SK-N-SH (cell line): ENCODE measurements at regions not wholly inside any gene's neighbourhood (a gene's known extent, or its start where the extent isn't known, plus 50 kb on each side); places are given as distances from the start of the nearest gene placed in this dataset.

Source experiments
- CTCF ChIA-PET: fragments of 300-600, 350-600 bp; formaldehyde crosslinking; extraction: SDS; loops from one replicate; lab custom pipeline; 2021; lab: Yijun Ruan, JAX
- POLR2A ChIA-PET: fragments of 350-600 bp; sonication (Branson Sonifier 250); formaldehyde crosslinking; extraction: SDS; loops from one replicate; lab custom pipeline; 2020; ENCODE audit warnings: antibody characterized with exemption, inconsistent platforms; lab: Yijun Ruan, JAX
- DNase-seq: peaks from one replicate; pipeline ENCODE4 v3.0.0; 2012
- H2AFZ ChIP-seq: fragments of 200-600 bp; sonication (generic); 2 replicates; pipeline ENCODE4 v1.8.1; 2016; ENCODE audit warnings: antibody characterized with exemption, mild to moderate bottlenecking, low read depth
- H3F3A ChIP-seq: fragments of 200-600 bp; sonication (generic); replicated peaks from 2 replicates; pipeline ENCODE3; 2016; ENCODE audit warnings: antibody characterized with exemption, mild to moderate bottlenecking; ENCODE audit not compliant: insufficient read depth
- H3K27ac ChIP-seq, 2 experiments: fragments of 200-500 bp in 1 of 2; fragments of 200-600 bp in 1 of 2; sonication (Bioruptor generic) in 1 of 2; sonication (generic), shearing (Covaris generic) in 1 of 2; 2 replicates each; pipeline versions ENCODE4 v1.5.1 to v1.6.1; 2014 to 2016; ENCODE audit warnings: low read depth in 2 of 2, inconsistent platforms in 1 of 2, low read length in 1 of 2, mild to moderate bottlenecking in 1 of 2, mixed read lengths in 1 of 2
- H3K27me3 ChIP-seq: fragments of 200-600 bp; sonication (generic), shearing (Covaris generic); 2 replicates; pipeline ENCODE4 v1.6.1; 2016; ENCODE audit warnings: mixed run types; ENCODE audit not compliant: insufficient read depth
- H3K36me3 ChIP-seq, 2 experiments: fragments of 200-500 bp in 1 of 2; fragments of 200-600 bp in 1 of 2; sonication (Bioruptor generic) in 1 of 2; sonication (generic) in 1 of 2; replicated peaks in 1 of 2; 2 replicates each; pipeline versions ENCODE3 to v1.5.1; 2014 to 2016; ENCODE audit warnings: low read length in 1 of 2, mild to moderate bottlenecking in 1 of 2; ENCODE audit not compliant: insufficient read depth in 2 of 2, control insufficient read depth in 1 of 2
- H3K4me1 ChIP-seq, 2 experiments: fragments of 200-500 bp in 1 of 2; fragments of 200-600 bp in 1 of 2; sonication (Bioruptor generic) in 1 of 2; sonication (generic), shearing (Covaris generic) in 1 of 2; 2 replicates each; pipeline versions ENCODE4 v1.5.1 to v1.6.1; 2014 to 2016; ENCODE audit warnings: low read depth in 1 of 2, low read length in 1 of 2, mixed run types in 1 of 2; ENCODE audit not compliant: insufficient read depth in 2 of 2, control insufficient read depth in 1 of 2
- H3K4me2 ChIP-seq: fragments of 200-600 bp; sonication (generic), shearing (Covaris generic); 2 replicates; pipeline ENCODE4 v1.6.1; 2017; ENCODE audit warnings: mixed run types
- H3K4me3 ChIP-seq, 2 experiments: fragments of 200-500 bp in 1 of 2; fragments of 200-600 bp in 1 of 2; sonication (Bioruptor generic) in 1 of 2; sonication (generic), shearing (Covaris generic) in 1 of 2; 2 replicates each; pipeline versions ENCODE4 v1.5.1 to v1.8.1; 2014 to 2016; ENCODE audit warnings: low read depth in 2 of 2, inconsistent platforms in 1 of 2, low read length in 1 of 2, mild to moderate bottlenecking in 1 of 2, mixed read lengths in 1 of 2, moderate library complexity in 1 of 2
- H3K79me2 ChIP-seq: fragments of 200-600 bp; sonication (generic); 2 replicates; pipeline ENCODE4 v1.8.1; 2017; ENCODE audit warnings: mild to moderate bottlenecking; ENCODE audit not compliant: insufficient read depth
- H3K9ac ChIP-seq: fragments of 200-600 bp; sonication (generic); 2 replicates; pipeline ENCODE4 v1.6.1; 2017; ENCODE audit warnings: mixed run types
- H3K9me2 ChIP-seq: fragments of 200-600 bp; sonication (generic); 2 replicates; pipeline ENCODE4 v1.6.1; 2017; ENCODE audit warnings: mixed run types
- H3K9me3 ChIP-seq: fragments of 200-600 bp; sonication (generic); 2 replicates; pipeline ENCODE4 v1.6.1; 2017; ENCODE audit warnings: mixed run types, mild to moderate bottlenecking, moderate library complexity
- H4K20me1 ChIP-seq: fragments of 200-600 bp; sonication (generic); 2 replicates; pipeline ENCODE4 v1.6.1; 2017; ENCODE audit warnings: mild to moderate bottlenecking, mixed run types; ENCODE audit not compliant: insufficient read depth
- CHD2 ChIP-seq: fragments of 150-350 bp; IDR thresholded peaks from 2 replicates; pipeline ENCODE4 v1.6.1; 2018; ENCODE audit warnings: low read length; ENCODE audit not compliant: partially characterized antibody
- ELF1 ChIP-seq: IDR thresholded peaks from 2 replicates; pipeline ENCODE4 v1.4.0; 2012
- FOSL2 ChIP-seq: IDR thresholded peaks from 2 replicates; pipeline ENCODE4 v1.4.0; 2012; ENCODE audit warnings: low read depth, mild to moderate bottlenecking, moderate library complexity, borderline replicate concordance
- FOXJ3 ChIP-seq: sonication (generic); formaldehyde crosslinking; IDR thresholded peaks from 2 replicates; pipeline ENCODE4 v1.5.1; 2020; ENCODE audit warnings: mild to moderate bottlenecking, missing genetic modification reagents
- FOXM1 ChIP-seq: IDR thresholded peaks from 2 replicates; pipeline ENCODE4 v1.4.0; 2012; ENCODE audit warnings: low read depth, mild to moderate bottlenecking
- GABPA ChIP-seq: IDR thresholded peaks from 2 replicates; pipeline ENCODE4 v1.4.0; 2012; ENCODE audit warnings: low read depth, mild to moderate bottlenecking
- JUND ChIP-seq: IDR thresholded peaks from 2 replicates; pipeline ENCODE4 v1.4.0; 2012
- MAX ChIP-seq: IDR thresholded peaks from 2 replicates; pipeline ENCODE4 v1.4.0; 2012; ENCODE audit warnings: low read depth
- PBX3 ChIP-seq: IDR thresholded peaks from 2 replicates; pipeline ENCODE4; 2012
- SIN3A ChIP-seq: IDR thresholded peaks from 2 replicates; pipeline ENCODE4 v1.6.1; 2012; ENCODE audit warnings: low read depth, mild to moderate bottlenecking, low read length, moderate library complexity, borderline replicate concordance
- SMC3 ChIP-seq: IDR thresholded peaks from 2 replicates; pipeline ENCODE4 v1.6.1; 2012; ENCODE audit warnings: low read depth, low read length, improper control_type of control experiment
- TAF1 ChIP-seq: IDR thresholded peaks from 2 replicates; pipeline ENCODE4 v1.6.1; 2012; ENCODE audit warnings: low read depth, mild to moderate bottlenecking, low read length, moderate library complexity, borderline replicate concordance
- TCF12 ChIP-seq: IDR thresholded peaks from 2 replicates; pipeline ENCODE4 v1.4.0; 2012
- YY1 ChIP-seq: IDR thresholded peaks from 2 replicates; pipeline ENCODE4 v1.4.0; 2012; ENCODE audit warnings: low read depth, mild to moderate bottlenecking
- ZBTB33 ChIP-seq: IDR thresholded peaks from 2 replicates; pipeline ENCODE4 v1.4.0; 2012; ENCODE audit warnings: low read depth, borderline replicate concordance
- WGBS: methylation state at CpG from one replicate; pipeline ENCODE4 v1.1.6; 2017; ENCODE audit warnings: low lambda C conversion rate; 5-methylcytosine and 5-hydroxymethylcytosine counted together
- TF ChIP-seq, protein P1 (sequence below): fragments of 200-600 bp; sonication (generic); IDR thresholded peaks from 2 replicates; pipeline ENCODE4 v1.6.1; 2017; ENCODE audit warnings: antibody characterized with exemption, mild to moderate bottlenecking, moderate library complexity
- TF ChIP-seq, protein P2 (sequence below): fragments of 150-350 bp; IDR thresholded peaks from 2 replicates; pipeline ENCODE4 v1.6.1; 2016; ENCODE audit warnings: mild to moderate bottlenecking, low read depth, low read length

GRCh38 chr13:65650321-65650720 lies 1579.8 kb downstream of the PCDH9 start:
- no peak overlapping the region for H3K9ac ChIP-seq
- H3K9me3 ChIP-seq, result no peaks in the 10 kb centered on the region
- 92% methylated on average over 5 of the region's 5 CpGs for WGBS
- POLR2A ChIA-PET, result no interaction called here
- no peaks in the 10 kb centered on the region for H3F3A ChIP-seq
- no peak overlapping the region for H3K27ac ChIP-seq
- no peak for TF ChIP-seq ZBTB33
- TF ChIP-seq, protein P1, sequence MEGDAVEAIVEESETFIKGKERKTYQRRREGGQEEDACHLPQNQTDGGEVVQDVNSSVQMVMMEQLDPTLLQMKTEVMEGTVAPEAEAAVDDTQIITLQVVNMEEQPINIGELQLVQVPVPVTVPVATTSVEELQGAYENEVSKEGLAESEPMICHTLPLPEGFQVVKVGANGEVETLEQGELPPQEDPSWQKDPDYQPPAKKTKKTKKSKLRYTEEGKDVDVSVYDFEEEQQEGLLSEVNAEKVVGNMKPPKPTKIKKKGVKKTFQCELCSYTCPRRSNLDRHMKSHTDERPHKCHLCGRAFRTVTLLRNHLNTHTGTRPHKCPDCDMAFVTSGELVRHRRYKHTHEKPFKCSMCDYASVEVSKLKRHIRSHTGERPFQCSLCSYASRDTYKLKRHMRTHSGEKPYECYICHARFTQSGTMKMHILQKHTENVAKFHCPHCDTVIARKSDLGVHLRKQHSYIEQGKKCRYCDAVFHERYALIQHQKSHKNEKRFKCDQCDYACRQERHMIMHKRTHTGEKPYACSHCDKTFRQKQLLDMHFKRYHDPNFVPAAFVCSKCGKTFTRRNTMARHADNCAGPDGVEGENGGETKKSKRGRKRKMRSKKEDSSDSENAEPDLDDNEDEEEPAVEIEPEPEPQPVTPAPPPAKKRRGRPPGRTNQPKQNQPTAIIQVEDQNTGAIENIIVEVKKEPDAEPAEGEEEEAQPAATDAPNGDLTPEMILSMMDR, result no peak
- TF ChIP-seq JUND, result no peak
- TF ChIP-seq ELF1, result no peak
- no peak for TF ChIP-seq MAX
- no peak for TF ChIP-seq YY1
- TF ChIP-seq SMC3, result no peak
- no peak for TF ChIP-seq FOXM1
- TF ChIP-seq FOXJ3 (CRISPR knock-in tag), result no peak
- TF ChIP-seq TCF12, result no peak
- TF ChIP-seq CHD2, result no peak
- TF ChIP-seq FOSL2, result no peak
- H3K4me2 ChIP-seq, result no peak overlapping the region
- H3K4me3 ChIP-seq, result no peak overlapping the region
- no peaks in the 10 kb centered on the region for H3K9me2 ChIP-seq
- H3K27me3 ChIP-seq, result no peaks in the 10 kb centered on the region
- no peaks in the 10 kb centered on the region for H3K36me3 ChIP-seq
- peaks cover 0 to 5% of the 10 kb centered on the region in 2 experiments; a peak in 2 of 4 replicates for H3K4me1 ChIP-seq
- CTCF ChIA-PET, result no interaction called here
- H3K79me2 ChIP-seq, result no peaks in the 10 kb centered on the region
- H2AFZ ChIP-seq, result no peak overlapping the region; the same call in 1 of the 2 replicates
- H4K20me1 ChIP-seq, result no peaks in the 10 kb centered on the region
- no peak for DNase-seq

- Histone ChIP-seq H3K36me3 (no peaks in the 10 kb centered on the region), H4K20me1 (no peaks in the 10 kb centered on the region), H3K79me2 (no peaks in the 10 kb centered on the region), H3K9me2 (no peaks in the 10 kb centered on the region), H3K9me3 (no peaks in the 10 kb centered on the region), H3K27me3 (no peaks in the 10 kb centered on the region), H3K4me2 (no peak overlapping the region), H3F3A (no peaks in the 10 kb centered on the region), H2AFZ (no peak overlapping the region), H3K4me3 (no peak overlapping the region), H3K27ac (no peak overlapping the region), H3K9ac (no peak overlapping the region), H3K4me1 (no peaks in the 10 kb centered on the region; a peak in 1 of 4 replicates)
- TF ChIP-seq, protein P2, sequence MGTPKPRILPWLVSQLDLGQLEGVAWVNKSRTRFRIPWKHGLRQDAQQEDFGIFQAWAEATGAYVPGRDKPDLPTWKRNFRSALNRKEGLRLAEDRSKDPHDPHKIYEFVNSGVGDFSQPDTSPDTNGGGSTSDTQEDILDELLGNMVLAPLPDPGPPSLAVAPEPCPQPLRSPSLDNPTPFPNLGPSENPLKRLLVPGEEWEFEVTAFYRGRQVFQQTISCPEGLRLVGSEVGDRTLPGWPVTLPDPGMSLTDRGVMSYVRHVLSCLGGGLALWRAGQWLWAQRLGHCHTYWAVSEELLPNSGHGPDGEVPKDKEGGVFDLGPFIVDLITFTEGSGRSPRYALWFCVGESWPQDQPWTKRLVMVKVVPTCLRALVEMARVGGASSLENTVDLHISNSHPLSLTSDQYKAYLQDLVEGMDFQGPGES, result no peak
- TF ChIP-seq GABPA, result no peak
- TF ChIP-seq, protein P1, result no peak
- no peak for TF ChIP-seq SMC3
- TF ChIP-seq PBX3, result no peak
- TF ChIP-seq TAF1, result no peak
- no peak for TF ChIP-seq SIN3A
- no peak for TF ChIP-seq FOXJ3 (CRISPR knock-in tag)
- ChIA-PET POLR2A (no interaction called here), CTCF (no interaction called here)
- DNase-seq, result no peak
- 84% methylated on average over 4 of the region's 4 CpGs for WGBS
These were observed 1587.1 kb downstream of the PCDH9 start for GRCh38 chr13:65642996-65643395.
